HG02938 (cell line): ENCODE measurements at regions not wholly inside any gene's neighbourhood (a gene's known extent, or its start where the extent isn't known, plus 50 kb on each side); places are given as distances from the start of the nearest gene placed in this dataset.

Experiments used
- ATAC-seq: cut with Tn5 transposase; IDR thresholded peaks from one replicate; pipeline ENCODE4 v1.9.1; 2021; ENCODE audit warnings: mild to moderate bottlenecking, moderate library complexity; ENCODE audit not compliant: unreplicated experiment

DNA sequence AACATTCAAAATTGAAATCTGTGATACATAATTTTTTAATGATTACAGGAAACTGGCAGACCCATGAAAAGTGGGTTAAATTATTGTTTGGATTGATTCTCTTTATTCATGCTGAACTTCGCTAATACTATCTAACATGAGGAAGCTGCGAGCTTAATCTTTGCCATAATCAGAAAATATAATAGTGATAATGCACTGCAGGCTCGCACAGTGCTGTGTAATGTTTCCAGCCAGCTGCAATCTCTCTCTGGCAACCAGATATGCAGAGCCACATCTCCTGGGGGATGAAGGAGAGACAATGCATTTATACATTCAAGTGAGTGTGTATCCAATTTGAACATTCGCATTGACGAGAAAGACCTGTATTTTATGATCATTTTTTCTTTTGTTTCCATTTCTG is 669.7 kb upstream of the RGMB start:
- no peak for ATAC-seq

GRCh38 chr5:98104454-98105188 is 668.8 kb upstream of the RGMB start:
- no peak for ATAC-seq

DNA sequence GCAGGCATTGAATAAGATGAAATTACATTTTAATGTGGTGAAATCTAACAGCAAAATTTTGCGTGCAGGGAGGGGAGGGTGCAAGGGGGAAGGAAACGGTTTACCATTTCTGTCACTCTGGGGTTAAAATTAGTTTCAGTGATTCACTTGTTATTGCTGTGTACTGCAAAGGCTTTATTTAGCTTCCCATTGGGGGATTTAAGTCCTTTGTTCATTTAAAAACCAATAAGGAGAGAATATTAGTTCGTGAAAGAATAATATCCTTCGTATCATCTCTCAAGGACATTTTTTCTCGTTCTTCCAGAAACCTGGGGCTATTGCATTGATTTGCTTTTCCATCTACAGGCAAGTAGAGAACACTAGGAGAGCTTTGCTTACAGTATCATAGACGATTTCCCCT is 667.8 kb upstream of the RGMB start:
- ATAC-seq, result no peak

DNA sequence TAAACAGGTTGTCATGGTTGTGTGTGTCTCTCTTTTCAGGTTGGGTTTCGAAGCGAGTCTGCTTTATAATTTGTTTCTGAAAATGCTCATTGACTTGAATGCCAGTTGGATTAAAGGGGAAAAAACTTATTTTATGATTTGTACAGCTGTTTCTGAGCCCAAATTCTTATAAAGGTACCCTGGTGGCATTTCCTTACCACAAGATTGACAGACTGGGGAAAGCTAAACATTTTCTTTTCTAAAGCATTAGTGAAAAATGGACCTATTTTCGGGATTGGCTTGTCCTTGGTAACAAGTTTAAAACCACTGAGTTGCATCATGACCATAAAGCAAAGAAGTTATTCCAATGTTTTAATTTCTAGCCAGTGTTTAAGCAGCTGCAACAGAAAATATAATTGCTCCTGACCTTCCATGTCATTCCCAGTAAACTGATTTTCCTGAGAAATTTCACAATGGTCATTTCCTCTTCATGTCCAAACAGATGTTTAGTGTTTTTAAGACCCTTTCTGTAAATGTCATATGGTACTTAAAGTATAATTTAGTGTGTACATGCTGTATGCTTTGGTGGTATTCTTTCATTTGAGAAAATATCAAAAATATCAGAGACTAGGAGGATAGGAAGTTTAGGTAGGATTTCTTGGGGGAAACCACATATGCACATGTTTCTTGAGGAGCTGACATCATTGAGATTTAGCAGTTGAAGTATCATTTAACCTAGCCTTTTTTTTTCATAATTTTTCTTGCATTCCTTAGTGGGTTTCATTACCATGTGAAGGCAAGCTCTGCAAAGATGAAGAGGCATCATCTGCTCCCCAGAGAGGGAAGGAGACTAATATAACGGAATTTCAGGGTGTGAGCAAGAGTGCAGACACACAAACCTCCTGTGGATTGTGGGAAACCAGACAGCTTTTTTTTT is 667.1 kb upstream of the RGMB start:
- no peak for ATAC-seq

DNA sequence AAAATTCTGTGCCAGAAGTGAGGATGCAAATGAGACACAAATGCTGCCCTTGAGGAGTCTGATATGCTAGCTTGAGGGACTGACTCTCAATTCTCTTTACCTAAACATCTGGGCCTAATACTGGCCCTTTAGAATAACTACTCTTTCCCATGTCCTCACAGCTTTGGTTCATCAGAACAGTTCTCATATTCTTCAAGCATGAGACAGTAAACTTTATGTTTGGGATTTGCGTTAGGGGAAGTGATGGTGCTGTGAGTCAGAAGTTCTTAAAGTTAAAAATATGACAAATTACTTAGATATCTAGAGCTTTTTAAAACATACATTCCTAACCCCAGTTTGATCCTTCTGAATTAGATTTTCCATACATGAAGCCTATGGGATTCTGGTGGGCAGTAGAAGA is 665.0 kb upstream of the RGMB start:
- no peak for ATAC-seq

DNA sequence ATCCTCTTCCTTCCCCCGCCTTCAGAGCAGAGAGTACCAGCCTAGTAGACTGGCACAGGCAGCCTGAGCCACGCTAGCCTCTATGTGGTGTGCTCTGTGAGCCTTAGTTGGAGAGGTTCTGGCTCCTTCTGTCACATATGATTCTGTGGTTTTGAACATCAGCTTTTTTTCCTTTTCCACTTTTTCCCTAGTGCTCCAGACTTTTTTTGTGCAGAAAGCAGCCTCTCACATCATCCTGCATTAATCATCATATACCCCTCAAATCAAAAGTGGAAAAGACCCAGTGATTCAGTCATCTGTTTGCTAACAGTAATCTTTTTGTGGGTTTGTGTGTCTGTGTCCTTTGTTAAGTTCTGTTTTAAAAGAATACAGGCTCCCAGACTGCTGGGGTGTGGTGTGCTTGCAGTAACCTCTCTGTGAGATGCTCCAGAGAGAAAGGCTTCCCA is 663.9 kb upstream of the RGMB start:
- no peak for ATAC-seq

GRCh38 chr5:98110282-98110691 is 663.2 kb upstream of the RGMB start:
- no peak for ATAC-seq

- no peak for ATAC-seq
Measured at GRCh38 chr5:98110791-98111190, 662.7 kb upstream of the RGMB start.

- ATAC-seq, result no peak
Measured at GRCh38 chr5:98111686-98112085, 661.8 kb upstream of the RGMB start.

- ATAC-seq, result no peak
Measured at GRCh38 chr5:98121036-98121936, 652.2 kb upstream of the RGMB start.

DNA sequence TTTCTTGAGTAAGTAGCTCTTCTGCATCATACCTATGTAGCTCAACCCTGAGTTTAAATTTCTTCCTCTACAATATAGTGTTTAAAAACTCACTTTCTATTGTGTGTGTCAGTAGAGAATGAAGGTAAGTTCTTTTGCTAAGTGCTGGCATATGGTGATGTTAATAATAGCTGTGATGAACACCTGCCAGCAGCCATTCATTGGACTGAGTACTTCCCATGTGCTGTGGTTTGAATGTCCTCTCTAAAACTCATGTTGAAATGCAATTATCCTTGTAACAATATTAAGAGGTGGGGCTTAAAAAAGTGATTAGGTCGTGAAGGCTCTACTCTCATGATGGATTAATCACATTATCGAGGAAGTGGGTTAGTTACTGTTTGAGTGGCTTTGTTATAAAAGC is 645.2 kb upstream of the RGMB start:
- ATAC-seq, result no peak

DNA sequence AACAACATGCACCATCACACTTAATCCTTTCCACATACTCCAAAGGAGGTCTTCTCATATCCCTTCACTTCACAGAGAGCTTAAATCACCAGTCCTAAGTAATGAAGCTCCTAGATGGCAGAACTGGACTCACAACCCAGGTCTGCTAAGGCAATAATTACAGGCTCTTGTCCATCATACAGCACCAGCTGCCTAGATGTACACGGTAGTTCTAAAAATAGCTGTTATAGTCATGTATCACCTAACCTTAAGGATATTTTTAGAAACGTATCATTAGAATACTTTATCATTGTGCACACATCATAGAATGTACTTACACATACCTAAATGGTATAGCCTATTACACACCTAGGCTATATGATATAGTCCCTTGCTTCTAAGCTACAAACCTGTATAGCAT is 644.6 kb upstream of the RGMB start:
- no peak for ATAC-seq

GRCh38 chr5:98130261-98131035 is 643.0 kb upstream of the RGMB start:
- ATAC-seq, result no peak

DNA sequence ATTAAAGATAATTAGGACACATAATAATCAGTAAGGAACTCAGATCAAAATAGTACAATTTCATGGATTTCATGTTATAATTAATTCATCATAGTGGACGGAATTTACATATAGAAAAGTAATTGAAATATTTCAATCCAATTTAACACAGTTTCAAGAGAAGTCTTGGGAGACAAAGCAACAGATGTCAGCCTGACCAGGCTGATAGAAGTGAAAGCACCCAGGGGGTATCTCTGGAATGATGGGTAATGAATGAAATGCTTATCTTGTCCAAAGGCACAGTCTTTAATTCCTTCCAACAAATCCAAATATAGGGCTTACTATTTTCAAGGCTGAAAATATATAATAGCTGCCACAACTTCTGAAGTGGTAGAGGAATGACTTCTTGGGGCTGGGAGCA is 629.3 kb upstream of the RGMB start:
- ATAC-seq, result no peak

DNA sequence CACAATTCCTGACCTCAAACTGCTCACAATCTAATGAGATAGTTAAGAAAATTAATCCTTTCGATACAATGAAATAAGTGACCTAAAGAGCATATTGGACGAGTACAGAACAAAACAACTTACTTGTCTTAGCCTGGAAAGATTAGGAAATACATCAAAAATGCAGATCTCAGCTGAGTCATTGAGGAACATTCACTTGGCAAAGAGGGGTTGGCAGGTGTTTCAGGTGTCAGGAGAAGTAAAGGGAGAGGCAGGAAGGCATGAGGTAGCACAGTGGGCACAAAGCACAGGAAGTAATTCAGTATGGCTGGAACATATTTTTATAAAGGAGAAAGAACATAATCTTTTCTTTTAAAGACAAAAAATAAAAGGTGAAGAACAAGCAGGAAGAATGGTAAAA is 628.8 kb upstream of the RGMB start:
- no peak for ATAC-seq

DNA sequence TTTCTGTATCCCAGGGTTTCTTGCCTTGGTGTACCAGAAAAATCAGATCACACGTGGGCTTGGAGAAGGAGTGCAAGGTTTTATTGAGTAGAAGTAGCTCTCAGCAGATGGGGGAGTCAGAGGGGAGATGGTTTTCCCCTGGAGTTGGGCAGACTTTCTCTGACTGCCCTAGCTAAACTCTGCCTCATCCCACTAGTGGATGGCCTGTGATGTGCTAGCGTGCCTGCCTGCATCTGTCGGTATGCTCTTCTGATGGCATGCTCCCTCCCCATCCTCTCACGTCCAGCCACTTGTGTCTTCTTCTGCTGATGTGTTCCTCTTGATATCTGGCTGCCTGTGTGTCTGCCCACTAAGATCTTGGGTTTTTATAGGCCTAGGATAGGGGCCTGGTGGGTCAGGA is 616.1 kb upstream of the RGMB start:
- ATAC-seq, result no peak

DNA sequence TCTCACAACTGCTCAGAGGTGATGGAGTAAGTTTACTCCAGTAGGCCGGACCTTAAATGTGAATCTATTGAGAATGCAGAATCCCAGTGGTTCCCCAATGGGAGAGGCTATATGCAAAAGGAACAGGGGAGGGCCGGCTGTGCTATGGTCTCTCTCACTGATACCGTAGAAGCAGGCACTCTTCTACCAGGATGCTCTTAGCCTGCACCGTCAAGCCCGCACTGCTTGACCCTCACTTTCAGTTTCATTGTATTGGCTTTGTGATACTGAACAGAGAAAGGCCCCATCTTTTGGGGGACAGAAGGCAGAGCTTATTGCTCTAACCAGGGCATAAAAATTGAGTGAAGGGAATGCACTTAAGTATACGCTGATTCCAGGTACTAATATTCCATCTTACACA is 615.0 kb upstream of the RGMB start:
- no peak for ATAC-seq

- ATAC-seq, result no peak
Measured at GRCh38 chr5:98163796-98164493, 609.5 kb upstream of the RGMB start.

- ATAC-seq, result no peak
Measured at GRCh38 chr5:98168871-98169270, 604.6 kb upstream of the RGMB start.

GRCh38 chr5:98170994-98171393 is 602.5 kb upstream of the RGMB start:
- ATAC-seq, result no peak
